KMS-11 (cell line): ENCODE measurements at regions not wholly inside any gene's neighbourhood (a gene's known extent, or its start where the extent isn't known, plus 50 kb on each side); places are given as distances from the start of the nearest gene placed in this dataset.

Source experiments
- H2AFZ ChIP-seq: fragments of 200-600 bp; sonication (generic); 2 replicates; pipeline ENCODE4 v1.6.1; 2016; ENCODE audit warnings: antibody characterized with exemption, mixed run types, low read depth
- H3K27ac ChIP-seq: fragments of 200-600 bp; sonication (generic); 2 replicates; pipeline ENCODE4 v1.6.1; 2016; ENCODE audit warnings: mild to moderate bottlenecking, mixed run types
- H3K27me3 ChIP-seq: fragments of 200-600 bp; sonication (generic); 2 replicates; pipeline ENCODE4 v1.6.1; 2017; ENCODE audit warnings: mild to moderate bottlenecking, low read depth, mixed run types, moderate library complexity; ENCODE audit not compliant: insufficient read depth
- H3K36me3 ChIP-seq: fragments of 200-600 bp; sonication (generic); 2 replicates; pipeline ENCODE4 v1.6.1; 2017; ENCODE audit warnings: mild to moderate bottlenecking, mixed run types; ENCODE audit not compliant: insufficient read depth
- H3K4me1 ChIP-seq: fragments of 200-600 bp; sonication (generic); 2 replicates; pipeline ENCODE4 v1.6.1; 2016; ENCODE audit warnings: mild to moderate bottlenecking, low read depth, mixed run types; ENCODE audit not compliant: poor library complexity, severe bottlenecking
- H3K4me2 ChIP-seq: fragments of 200-600 bp; sonication (generic); 2 replicates; pipeline ENCODE4 v1.7.0; 2016; ENCODE audit warnings: mild to moderate bottlenecking, mixed run types
- H3K4me3 ChIP-seq: fragments of 200-600 bp; sonication (generic); IDR thresholded peaks from 2 replicates; pipeline ENCODE4 v1.6.1; 2017; ENCODE audit warnings: low read depth, low read length, mixed read lengths; ENCODE audit not compliant: insufficient read depth
- H3K79me2 ChIP-seq: fragments of 200-600 bp; sonication (generic); 2 replicates; pipeline ENCODE4 v1.6.1; 2016; ENCODE audit warnings: low read depth, mixed run types; ENCODE audit not compliant: insufficient read depth
- H3K9ac ChIP-seq: fragments of 200-600 bp; sonication (generic); 2 replicates; pipeline ENCODE4 v1.6.1; 2016; ENCODE audit warnings: mild to moderate bottlenecking, mixed run types
- H4K20me1 ChIP-seq: fragments of 200-600 bp; sonication (generic); 2 replicates; pipeline ENCODE4 v1.6.1; 2016; ENCODE audit warnings: mild to moderate bottlenecking, mixed run types; ENCODE audit not compliant: insufficient read depth
- CTCF ChIP-seq: fragments of 200-600 bp; sonication (generic); conservative IDR thresholded peaks from 2 replicates; pipeline ENCODE4 v1.6.1; 2017; ENCODE audit warnings: low read depth, mild to moderate bottlenecking, antibody characterized with exemption, low read length, moderate library complexity, mixed read lengths

- no peak overlapping the region for H3K4me2 ChIP-seq
- H3K4me3 ChIP-seq: no peak overlapping the region
- peaks cover 1% of the 10 kb centered on the region for H3K4me1 ChIP-seq
- no peaks in the 10 kb centered on the region for H3K27me3 ChIP-seq
- H4K20me1 ChIP-seq: no peaks in the 10 kb centered on the region
- H3K36me3 ChIP-seq: no peaks in the 10 kb centered on the region
- no peaks in the 10 kb centered on the region for H3K79me2 ChIP-seq
- H2AFZ ChIP-seq: no peak overlapping the region
- H3K9ac ChIP-seq: no peak overlapping the region
- H3K27ac ChIP-seq: no peak overlapping the region
- no peak for TF ChIP-seq CTCF
Measured at GRCh38 chr6:113357041-113357440, 500.1 kb upstream of the MARCKS start.

- H3K4me3 ChIP-seq: no peak overlapping the region
- H3K9ac ChIP-seq: no peak overlapping the region
- no peak overlapping the region for H3K27ac ChIP-seq
- H3K79me2 ChIP-seq: no peaks in the 10 kb centered on the region
- no peak overlapping the region for H3K4me2 ChIP-seq
- H2AFZ ChIP-seq: no peak overlapping the region
- no peaks in the 10 kb centered on the region for H3K36me3 ChIP-seq
- no peaks in the 10 kb centered on the region for H4K20me1 ChIP-seq
- H3K27me3 ChIP-seq: no peaks in the 10 kb centered on the region
- no peak for TF ChIP-seq CTCF
- peaks cover 4% of the 10 kb centered on the region for H3K4me1 ChIP-seq
Measured at GRCh38 chr6:113358063-113358583, 499.0 kb upstream of the MARCKS start.

- Histone ChIP-seq H4K20me1 (no peaks in the 10 kb centered on the region), H3K4me2 (no peak overlapping the region), H3K79me2 (no peaks in the 10 kb centered on the region), H3K36me3 (no peaks in the 10 kb centered on the region), H3K27ac (no peak overlapping the region), H2AFZ (no peak overlapping the region), H3K4me1 (peaks cover 4% of the 10 kb centered on the region), H3K27me3 (no peaks in the 10 kb centered on the region), H3K4me3 (no peak overlapping the region), H3K9ac (no peak overlapping the region)
- TF ChIP-seq CTCF: no peak
Measured at GRCh38 chr6:113359155-113360140, 497.7 kb upstream of the MARCKS start.

GRCh38 chr6:113361014-113361645 is 496.0 kb upstream of the MARCKS start:
- no peaks in the 10 kb centered on the region for H3K79me2 ChIP-seq
- no peaks in the 10 kb centered on the region for H4K20me1 ChIP-seq
- no peak for TF ChIP-seq CTCF
- no peak overlapping the region for H2AFZ ChIP-seq
- no peaks in the 10 kb centered on the region for H3K36me3 ChIP-seq
- H3K27me3 ChIP-seq: no peaks in the 10 kb centered on the region
- H3K4me2 ChIP-seq: no peak overlapping the region
- peaks cover 4% of the 10 kb centered on the region for H3K4me1 ChIP-seq
- no peak overlapping the region for H3K9ac ChIP-seq
- no peak overlapping the region for H3K27ac ChIP-seq
- H3K4me3 ChIP-seq: no peak overlapping the region
